SK-MEL-5 (cell line): ENCODE measurements at regions not wholly inside any gene's neighbourhood (a gene's known extent, or its start where the extent isn't known, plus 50 kb on each side); places are given as distances from the start of the nearest gene placed in this dataset.
"Not testable (repeated sequence)": the region's sequence is repeated elsewhere in the genome, so short reads cannot be mapped to it uniquely, and the experiment has no call there.

ENCODE experiments used
- DNase-seq: peaks from one replicate; pipeline ENCODE4 v3.0.0-alpha.2; 2016; ENCODE audit warnings: low read depth, low spot score
- in situ Hi-C: cut with HindIII; loops from 2 replicates; pipeline ENCODE4 v1.10.0; 2016; ENCODE audit warnings: low sequenced_read_pairs, high pct_unique_total_duplicates, low pct_unique_long_range_greater_than_20kb

DNA sequence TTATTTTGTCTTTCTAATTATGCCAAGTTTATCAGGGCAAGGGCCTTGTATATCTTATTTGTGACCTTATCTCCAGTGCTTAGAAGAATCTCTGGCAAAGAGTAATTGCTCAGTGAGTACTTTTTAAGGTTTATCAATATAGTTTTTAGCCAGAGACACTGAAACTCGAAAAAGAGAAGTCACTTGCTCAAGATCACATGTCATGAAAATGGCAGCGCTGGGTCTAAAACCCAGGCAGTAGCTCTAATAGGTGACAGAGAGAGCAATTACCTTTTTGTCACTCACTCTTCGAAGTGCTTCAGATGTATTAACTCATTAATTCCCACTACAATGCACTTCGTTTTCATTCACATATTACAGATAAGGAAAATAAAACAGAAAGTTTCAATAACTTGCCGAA is 667.5 kb downstream of the DOK5 start:
- in situ Hi-C loops: no loop called here
- no peak for DNase-seq

- in situ Hi-C loops: no loop called here
- no peak for DNase-seq
These were observed 665.2 kb downstream of the DOK5 start for GRCh38 chr20:55140631-55141030.

- DNase-seq: no peak
- in situ Hi-C loops: no loop called here
These were observed 663.9 kb downstream of the DOK5 start for GRCh38 chr20:55139173-55139765.

DNA sequence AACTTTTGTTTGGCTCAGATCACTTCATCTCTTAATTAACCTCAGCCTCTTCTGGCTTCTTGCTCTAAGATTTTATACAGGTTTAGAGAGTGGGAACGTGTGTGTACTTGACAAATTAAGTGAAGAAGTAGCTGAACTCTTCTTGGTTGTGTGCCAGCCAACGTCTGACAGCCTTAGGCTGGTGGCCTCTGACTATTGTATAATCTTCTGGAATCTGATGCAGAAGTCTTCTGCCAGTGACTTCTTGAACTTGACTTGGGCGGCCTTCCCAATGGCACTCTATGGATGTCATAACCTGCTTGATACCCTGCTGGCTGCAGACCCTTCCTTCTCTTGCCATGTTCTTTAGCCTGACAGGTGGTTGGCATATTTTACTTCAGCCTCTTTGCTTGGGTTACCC is 660.5 kb downstream of the DOK5 start:
- in situ Hi-C loops: no loop called here
- no peak for DNase-seq

DNA sequence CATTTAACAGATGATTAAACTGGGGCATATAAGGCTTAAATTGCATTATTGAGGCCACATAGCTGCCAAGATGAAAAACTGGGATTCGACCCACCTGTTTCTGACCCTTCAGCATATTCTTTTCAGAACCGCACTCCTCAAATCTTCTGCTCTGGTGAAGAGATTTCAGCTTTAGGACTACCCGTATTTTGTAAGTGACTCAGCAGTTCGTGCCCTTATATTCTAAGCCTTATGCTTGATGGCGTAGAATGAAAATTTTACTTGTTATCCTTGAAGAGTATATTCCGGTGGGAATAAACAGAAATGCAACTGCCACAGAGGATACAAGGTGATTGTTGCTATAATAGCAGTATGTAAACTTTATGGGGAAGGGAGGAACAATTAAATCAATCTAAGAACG is 657.1 kb downstream of the DOK5 start:
- in situ Hi-C loops: no loop called here

GRCh38 chr20:55117577-55117976 is 642.2 kb downstream of the DOK5 start:
- in situ Hi-C loops, DNase-seq: not testable (repeated sequence)

More for the DNA sequence above, 657.1 kb downstream of the DOK5 start:
- DNase-seq: no peak

GRCh38 chr20:55116598-55116997 is 641.2 kb downstream of the DOK5 start:
- in situ Hi-C loops: no loop called here
- DNase-seq: no peak

DNA sequence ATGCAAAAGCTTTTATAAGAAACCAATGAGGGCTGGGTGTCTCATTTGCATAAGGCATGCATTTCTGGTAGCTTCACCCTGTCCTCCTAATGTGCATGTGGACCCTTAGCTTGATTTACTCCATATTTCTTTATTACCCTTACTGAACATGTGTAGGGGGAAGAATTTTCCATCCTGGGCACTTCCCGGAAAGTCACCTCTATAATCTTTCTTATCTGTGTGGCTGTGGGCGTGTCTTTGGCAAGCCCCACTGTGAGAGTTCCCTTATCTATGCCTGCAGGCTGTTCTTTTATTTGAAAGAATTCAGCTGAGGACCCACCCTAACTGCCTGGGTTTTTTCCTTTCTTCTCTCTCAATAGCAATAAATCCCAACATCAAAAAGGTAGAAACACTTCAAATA is 627.8 kb downstream of the DOK5 start:
- in situ Hi-C loops: no loop called here

DNA sequence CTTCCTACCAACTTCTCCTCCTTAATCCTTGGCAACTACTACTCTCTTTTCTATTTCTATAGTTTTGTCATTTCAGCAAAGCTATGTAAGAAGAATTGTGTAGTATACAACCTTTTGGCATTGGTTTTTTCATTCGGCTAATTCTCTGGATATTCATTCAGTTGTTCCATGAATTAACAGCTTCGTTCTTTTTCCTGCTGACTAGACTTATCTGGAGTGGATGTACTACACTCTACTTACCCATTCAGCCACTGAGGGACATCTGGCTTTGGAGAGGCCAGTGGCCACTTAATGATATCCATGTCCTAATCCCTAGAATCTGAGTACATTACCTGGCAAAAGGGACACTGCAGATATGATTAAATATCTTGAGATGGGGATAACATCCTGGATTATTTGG is 623.9 kb downstream of the DOK5 start:
- DNase-seq: no peak
- in situ Hi-C loops: no loop called here

More for the DNA sequence above, 627.8 kb downstream of the DOK5 start:
- no peak for DNase-seq

DNA sequence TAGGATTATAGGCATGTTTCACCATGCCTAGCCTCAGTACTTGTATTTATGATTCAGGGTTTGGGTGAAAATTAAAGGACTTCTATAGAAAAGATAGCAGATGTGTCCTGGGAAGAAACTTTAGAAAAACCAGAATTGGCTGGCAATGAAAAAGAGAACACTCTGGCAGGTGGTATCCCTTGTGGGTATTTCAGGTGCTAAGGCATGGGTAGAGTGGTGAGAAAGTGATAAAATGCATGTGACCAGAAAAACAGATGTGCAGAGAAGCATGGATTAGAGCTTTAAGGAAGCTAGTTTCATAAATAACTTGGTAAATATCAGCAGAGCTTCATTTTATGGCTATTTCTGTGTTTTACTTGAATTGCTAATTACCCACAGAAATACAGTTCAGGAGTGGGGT is 622.2 kb downstream of the DOK5 start:
- DNase-seq: no peak
- in situ Hi-C loops: no loop called here

DNA sequence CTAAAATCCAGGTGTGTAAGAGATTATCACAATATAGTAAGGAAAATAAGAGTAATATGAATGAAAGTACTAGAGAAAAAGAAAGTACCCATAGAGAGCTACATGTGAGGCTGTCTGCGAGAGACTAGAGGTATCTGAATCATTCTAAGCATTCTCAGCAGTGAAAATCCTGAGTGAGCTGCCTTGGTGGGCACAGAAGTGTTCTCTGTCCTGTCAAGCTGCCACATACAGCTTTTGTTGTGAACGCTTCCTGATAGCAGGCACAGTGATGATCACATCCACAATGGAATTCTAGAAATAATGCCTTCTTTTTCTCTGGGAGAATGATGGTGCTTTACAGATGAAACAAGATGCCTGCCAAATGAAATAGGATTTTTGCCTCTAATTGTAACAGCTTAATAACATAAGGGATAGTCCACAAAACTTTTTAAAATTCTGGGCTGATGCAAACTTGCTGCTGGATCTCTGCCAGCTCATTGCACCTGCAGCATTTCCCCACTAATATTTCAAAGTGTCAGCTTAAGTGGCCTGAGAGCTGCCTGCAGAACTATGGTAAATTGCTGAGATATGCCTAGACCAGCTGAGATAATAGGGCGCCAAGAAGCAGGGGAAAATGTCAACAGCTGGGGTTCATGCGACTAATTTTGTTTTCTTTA is 620.5 kb downstream of the DOK5 start:
- no peak for DNase-seq
- in situ Hi-C loops: no loop called here

DNA sequence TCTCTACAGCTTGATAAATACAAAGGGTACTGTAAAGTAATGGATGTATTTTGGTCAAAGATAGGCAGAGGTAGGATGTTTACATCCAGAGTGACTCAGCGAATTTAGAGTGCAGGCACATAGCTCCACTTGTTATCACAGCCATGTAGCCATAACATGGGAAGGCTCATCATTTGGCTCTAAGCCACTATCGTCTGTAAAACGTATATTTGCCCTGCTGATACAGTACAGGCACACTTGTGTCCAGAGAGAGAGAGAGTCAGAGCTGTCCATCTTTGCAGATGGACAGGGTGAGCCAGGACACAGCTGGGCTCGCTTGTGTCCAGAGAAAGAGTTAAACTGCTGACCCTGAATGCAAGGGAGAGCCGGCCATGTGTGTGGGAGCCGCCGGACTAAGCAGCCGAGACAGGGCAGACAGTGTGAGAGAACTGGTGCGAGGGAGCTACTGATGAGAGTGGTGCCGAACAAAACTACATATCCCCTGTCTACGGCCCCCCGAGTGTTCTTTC is 619.0 kb downstream of the DOK5 start:
- no peak for DNase-seq
- in situ Hi-C loops: no loop called here

DNA sequence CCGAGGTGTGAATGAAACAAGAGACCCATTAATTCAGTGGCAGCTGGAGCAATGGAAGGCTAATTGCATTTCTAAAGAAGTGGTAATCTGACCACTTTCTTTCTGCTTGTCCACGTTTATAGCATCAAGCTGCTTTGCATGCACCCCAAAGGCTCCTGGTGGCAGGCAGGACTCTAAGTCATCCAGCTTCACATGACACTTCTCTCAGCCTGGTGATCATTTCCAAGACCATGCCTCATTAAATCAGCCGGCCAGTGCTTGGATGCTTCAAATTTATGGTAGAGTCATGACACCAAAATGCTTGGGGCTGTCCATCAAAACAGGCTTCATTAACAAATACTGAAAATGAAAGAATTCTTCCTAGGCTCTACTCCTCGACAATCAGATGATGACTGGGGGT is 614.9 kb downstream of the DOK5 start:
- DNase-seq: no peak
- in situ Hi-C loops: no loop called here

GRCh38 chr20:55086421-55086820 is 611.0 kb downstream of the DOK5 start:
- DNase-seq: no peak
- in situ Hi-C loops: no loop called here

DNA sequence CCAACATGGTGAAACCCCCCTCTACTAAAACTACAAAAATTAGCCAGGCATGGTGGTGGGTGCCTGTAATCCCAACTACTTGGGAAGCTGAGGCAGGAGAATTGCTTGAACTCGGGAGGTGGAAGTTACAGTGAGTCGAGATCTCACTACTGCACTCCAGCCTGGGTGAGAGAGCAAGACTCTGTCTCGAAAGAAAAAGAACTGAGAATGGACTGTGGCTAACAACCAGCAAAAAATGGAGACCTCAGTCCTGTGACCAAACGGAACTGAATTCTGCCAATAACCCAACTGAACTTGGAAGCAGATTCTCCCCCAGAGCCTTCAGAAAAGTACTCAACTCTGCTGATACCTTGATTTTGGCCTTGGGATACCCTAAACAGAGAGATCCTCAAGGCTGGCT is 604.5 kb downstream of the DOK5 start:
- DNase-seq: no peak
- in situ Hi-C loops: no loop called here

GRCh38 chr20:55074266-55074840 is 599.0 kb downstream of the DOK5 start:
- DNase-seq, in situ Hi-C loops: not testable (repeated sequence)

DNA sequence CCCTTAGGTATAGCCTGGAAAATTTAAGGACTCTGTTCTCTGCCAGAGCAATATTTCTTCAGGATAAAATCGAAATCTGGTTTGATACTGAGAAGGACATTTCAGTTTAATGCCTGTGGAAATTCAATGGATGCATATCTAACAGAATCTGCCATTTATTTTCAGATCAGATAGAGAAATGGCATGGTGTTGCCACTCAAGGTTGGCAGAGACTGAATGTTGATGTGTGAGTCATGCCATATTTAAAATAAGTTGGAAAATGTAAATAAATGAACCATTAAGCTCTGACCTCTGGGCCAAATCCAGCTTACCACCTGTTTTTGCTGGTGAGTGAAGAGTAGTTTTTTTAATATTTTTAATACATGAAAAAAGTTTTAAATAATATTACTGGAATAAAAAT is 594.6 kb downstream of the DOK5 start:
- DNase-seq: no peak
- in situ Hi-C loops: no loop called here

GRCh38 chr20:55067158-55067825 is 591.9 kb downstream of the DOK5 start:
- in situ Hi-C loops: no loop called here
- DNase-seq: no peak

DNA sequence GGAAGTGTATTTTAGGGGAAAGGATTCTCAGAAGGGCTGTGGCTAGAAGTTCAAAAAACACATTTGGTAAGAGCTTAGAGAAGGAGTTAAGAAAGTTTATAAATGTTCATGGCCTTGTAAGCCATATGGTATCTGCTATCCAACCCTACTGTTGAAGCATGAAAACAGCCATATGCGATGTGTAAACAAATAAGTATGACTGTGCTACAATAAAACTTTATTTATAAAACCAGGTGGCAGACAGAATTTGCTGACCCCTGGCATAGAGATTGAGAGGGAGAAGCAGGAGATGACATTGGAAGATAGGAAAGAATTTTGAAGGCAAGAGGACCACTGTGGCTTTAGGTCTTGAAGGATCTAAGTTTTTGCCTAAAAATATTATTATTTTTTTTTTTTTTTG is 583.5 kb downstream of the DOK5 start:
- in situ Hi-C loops: no loop called here
- DNase-seq: no peak
